ENCODE measurements at regions not wholly inside any gene's neighbourhood (a gene's known extent, or its start where the extent isn't known, plus 50 kb on each side); places are given as distances from the start of the nearest gene placed in this dataset.
"Not testable (repeated sequence)": the region's sequence is repeated elsewhere in the genome, so short reads cannot be mapped to it uniquely, and the experiment has no call there.

DNA sequence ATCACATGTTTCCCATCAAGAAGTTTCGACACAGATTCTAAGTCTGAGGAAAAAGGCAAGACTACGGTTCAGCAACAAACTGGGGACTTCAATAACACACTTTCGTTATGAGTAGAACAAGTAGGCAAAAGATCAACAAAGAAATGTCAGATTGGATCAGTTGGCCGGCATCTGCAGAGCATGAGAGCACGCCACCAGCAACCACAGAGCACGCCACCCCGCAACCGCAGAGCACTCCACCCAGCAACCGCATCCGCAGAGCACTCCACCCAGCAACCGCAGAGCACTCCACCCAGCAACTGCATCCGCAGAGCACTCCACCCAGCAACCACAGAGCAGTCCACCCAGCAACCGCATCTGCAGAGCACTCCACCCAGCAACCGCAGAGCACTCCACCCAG lies 89.7 kb upstream of the FAM20C start (continued):
- TF ChIP-seq, protein P1, sequence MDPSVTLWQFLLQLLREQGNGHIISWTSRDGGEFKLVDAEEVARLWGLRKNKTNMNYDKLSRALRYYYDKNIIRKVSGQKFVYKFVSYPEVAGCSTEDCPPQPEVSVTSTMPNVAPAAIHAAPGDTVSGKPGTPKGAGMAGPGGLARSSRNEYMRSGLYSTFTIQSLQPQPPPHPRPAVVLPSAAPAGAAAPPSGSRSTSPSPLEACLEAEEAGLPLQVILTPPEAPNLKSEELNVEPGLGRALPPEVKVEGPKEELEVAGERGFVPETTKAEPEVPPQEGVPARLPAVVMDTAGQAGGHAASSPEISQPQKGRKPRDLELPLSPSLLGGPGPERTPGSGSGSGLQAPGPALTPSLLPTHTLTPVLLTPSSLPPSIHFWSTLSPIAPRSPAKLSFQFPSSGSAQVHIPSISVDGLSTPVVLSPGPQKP (IDR thresholded peaks at IDR 0.05; ENCODE audit: borderline replicate concordance, low read depth, low read length), result no peak

DNA sequence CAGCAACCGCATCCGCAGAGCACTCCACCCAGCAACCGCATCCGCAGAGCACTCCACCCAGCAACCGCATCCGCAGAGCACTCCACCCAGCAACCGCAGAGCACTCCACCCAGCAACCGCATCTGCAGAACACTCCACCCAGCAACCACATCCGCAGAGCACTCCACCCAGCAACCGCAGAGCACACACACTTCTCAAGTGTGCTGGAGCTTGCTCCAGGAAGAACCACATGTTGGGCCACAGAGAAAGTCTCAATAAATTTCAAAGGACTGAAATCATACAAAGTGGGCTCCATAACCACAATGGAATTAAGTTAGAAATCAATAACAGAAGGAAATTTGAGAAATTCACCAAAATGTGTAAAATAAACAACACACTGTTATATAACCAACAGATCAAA lies 88.4 kb upstream of the FAM20C start:
- CTCF ChIA-PET; H2AK5ac ChIP-seq (ENCODE audit: low read depth, low read length); H2BK120ac ChIP-seq (ENCODE audit: low read depth, low read length); H3K27me3 ChIP-seq (ENCODE audit: control insufficient read depth, insufficient read depth, low read length); H4K8ac ChIP-seq (ENCODE audit: low read depth in 2 of 2, low read length in 2 of 2); H4K20me1 ChIP-seq (ENCODE audit: insufficient read depth, low read length); H3K79me1 ChIP-seq (ENCODE audit: low read depth in 1 of 2, low read length in 2 of 2); H4K5ac ChIP-seq (ENCODE audit: low read depth, low read length); H3K36me3 ChIP-seq (ENCODE audit: control insufficient read depth, insufficient read depth, low read length); H2AK9ac ChIP-seq (replicated peaks; ENCODE audit: low read depth, low read length, poor library complexity); POLR2A ChIA-PET (ENCODE audit: unreplicated experiment); H3K27ac ChIP-seq (ENCODE audit: insufficient read depth, low read length); BruUV-seq (replicated peaks); H2BK15ac ChIP-seq (ENCODE audit: low read depth, low read length); H3K23ac ChIP-seq (ENCODE audit: low read depth, low read length); H3K9ac ChIP-seq (ENCODE audit: low read depth, low read length); H3K4me2 ChIP-seq (ENCODE audit: low read depth, low read length); H2BK20ac ChIP-seq (ENCODE audit: low read depth, low read length); H3K4me3 ChIP-seq (ENCODE audit: insufficient read depth, low read depth, low read length); H2AFZ ChIP-seq (replicated peaks; ENCODE audit: low read length, poor library complexity); H3K56ac ChIP-seq (ENCODE audit: extremely low read depth, insufficient read depth, low read length); ATAC-seq (ENCODE audit: low read depth); dilution Hi-C loops (cut with HindIII; ENCODE audit: low sequenced_read_pairs, unreplicated experiment); in situ Hi-C loops (cut with MboI; ENCODE audit: low sequenced_read_pairs); H2BK5ac ChIP-seq (ENCODE audit: low read depth, low read length, poor library complexity, severe bottlenecking); H3K18ac ChIP-seq (ENCODE audit: low read depth, low read length); H3K9me3 ChIP-seq (ENCODE audit: control insufficient read depth, insufficient read depth, low read length); DNase-seq; intact Hi-C loops (cut with micrococcal nuclease); H3K14ac ChIP-seq (replicated peaks; ENCODE audit: low read depth, low read length); H4K91ac ChIP-seq (ENCODE audit: insufficient read depth, low read depth, low read length); H3K4ac ChIP-seq (ENCODE audit: low read depth, low read length): not testable (repeated sequence)
- peaks cover 23% of the 10 kb centered on the region for H3K9me1 ChIP-seq (ENCODE audit: insufficient read depth, low read length)
- WGBS, 2 experiments (ENCODE audit: extremely low coverage in 2 of 2, insufficient read length in 1 of 2), result no CpG with 5 or more reads among the region's 10 CpGs
- H3K4me1 ChIP-seq (ENCODE audit: control insufficient read depth, insufficient read depth, low read length), result peaks cover 14% of the 10 kb centered on the region

All from IMR-90 (cell line).